ENCODE measurements at regions not wholly inside any gene's neighbourhood (a gene's known extent, or its start where the extent isn't known, plus 50 kb on each side); places are given as distances from the start of the nearest gene placed in this dataset.

GRCh38 chr18:54453996-54454395 is 96.3 kb downstream of the C18orf54 start:
- no peaks in the 10 kb centered on the region for H3K36me3 ChIP-seq (replicated peaks in 1 of 2; ENCODE audit: control insufficient read depth in 1 of 2, insufficient read depth in 2 of 2, low read length in 1 of 2)
- no peak overlapping the region for H3K9ac ChIP-seq
- no peaks in the 10 kb centered on the region for H3K4me1 ChIP-seq (ENCODE audit: control insufficient read depth in 1 of 2, insufficient read depth in 2 of 2, low read depth in 1 of 2, low read length in 1 of 2)
- no peak overlapping the region for H3K27ac ChIP-seq (ENCODE audit: low read depth in 2 of 2, low read length in 1 of 2)
- H2AFZ ChIP-seq (ENCODE audit: low read depth) = no peak overlapping the region
- ChIA-PET POLR2A (no interaction called here), CTCF (interaction anchor here (1.9 kb wide), 1 partner anchor 9 kb away, joined by 10 read pairs; no protein-coding TSS in a partner anchor)
- TF ChIP-seq MXI1 (IDR thresholded peaks at IDR 0.05; ENCODE audit: low read depth, low read length) (no peak), USF2 (IDR thresholded peaks at IDR 0.05; ENCODE audit: borderline replicate concordance, low read depth, low read length) (no peak), SIN3A (IDR thresholded peaks at IDR 0.05; ENCODE audit: borderline replicate concordance, low read depth, low read length) (no peak), CHD2 (IDR thresholded peaks at IDR 0.05; ENCODE audit: low read length, partially characterized antibody) (no peak), EP300 (IDR thresholded peaks at IDR 0.05; ENCODE audit: borderline replicate concordance in 1 of 2, low read depth in 1 of 2, low read length in 1 of 2) (no peak), NFIC (IDR thresholded peaks at IDR 0.05; ENCODE audit: borderline replicate concordance) (no peak)
- TF ChIP-seq, protein P1, sequence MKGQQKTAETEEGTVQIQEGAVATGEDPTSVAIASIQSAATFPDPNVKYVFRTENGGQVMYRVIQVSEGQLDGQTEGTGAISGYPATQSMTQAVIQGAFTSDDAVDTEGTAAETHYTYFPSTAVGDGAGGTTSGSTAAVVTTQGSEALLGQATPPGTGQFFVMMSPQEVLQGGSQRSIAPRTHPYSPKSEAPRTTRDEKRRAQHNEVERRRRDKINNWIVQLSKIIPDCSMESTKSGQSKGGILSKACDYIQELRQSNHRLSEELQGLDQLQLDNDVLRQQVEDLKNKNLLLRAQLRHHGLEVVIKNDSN (IDR thresholded peaks at IDR 0.05; ENCODE audit: borderline replicate concordance, low read depth) = no peak
- H3K4me2 ChIP-seq = no peak overlapping the region
- H3K79me2 ChIP-seq (ENCODE audit: insufficient read depth) = no peaks in the 10 kb centered on the region
- no peaks in the 10 kb centered on the region for H4K20me1 ChIP-seq (ENCODE audit: insufficient read depth)
- no peak overlapping the region for H3K4me3 ChIP-seq (ENCODE audit: low read depth in 2 of 2, low read length in 1 of 2)
- H3K27me3 ChIP-seq (ENCODE audit: insufficient read depth) = no peaks in the 10 kb centered on the region
- H3K9me2 ChIP-seq = no peaks in the 10 kb centered on the region
- no peaks in the 10 kb centered on the region for H3F3A ChIP-seq (replicated peaks; ENCODE audit: insufficient read depth)
- no peak for DNase-seq
- H3K9me3 ChIP-seq = no peaks in the 10 kb centered on the region

DNA sequence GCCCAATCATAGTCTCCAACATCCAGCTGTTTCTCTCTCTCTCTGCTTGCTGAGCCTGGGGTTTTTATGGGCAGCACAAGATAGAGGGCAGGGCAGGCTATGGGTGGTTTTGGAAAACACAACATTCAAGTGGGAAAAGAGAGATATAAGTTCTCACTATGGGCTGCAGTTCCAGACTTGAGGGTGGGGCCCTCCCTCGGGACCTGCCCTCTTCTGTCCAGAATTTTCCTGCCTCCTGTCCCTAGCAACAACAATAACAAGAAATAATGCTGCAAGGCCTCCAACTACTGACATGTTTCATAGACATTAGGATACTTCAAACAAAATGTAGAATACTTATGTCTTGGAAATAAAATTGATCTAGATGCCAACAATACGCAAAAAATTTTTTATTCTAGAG is 107.8 kb downstream of the C18orf54 start:
- no peak for DNase-seq
- H3K79me2 ChIP-seq (ENCODE audit: insufficient read depth) = no peaks in the 10 kb centered on the region
- H3K36me3 ChIP-seq (replicated peaks in 1 of 2; ENCODE audit: control insufficient read depth in 1 of 2, insufficient read depth in 2 of 2, low read length in 1 of 2) = no peaks in the 10 kb centered on the region
- no peaks in the 10 kb centered on the region for H4K20me1 ChIP-seq (ENCODE audit: insufficient read depth)
- no peak overlapping the region for H3K4me3 ChIP-seq (ENCODE audit: low read depth in 2 of 2, low read length in 1 of 2)
- ChIA-PET POLR2A (no interaction called here), CTCF (no interaction called here)
- 14% methylated on average over 2 of the region's 2 CpGs for WGBS (ENCODE audit: low lambda C conversion rate)
- H3K27ac ChIP-seq (ENCODE audit: low read depth in 2 of 2, low read length in 1 of 2) = no peak overlapping the region
- H3K27me3 ChIP-seq (ENCODE audit: insufficient read depth) = no peaks in the 10 kb centered on the region
- no peak overlapping the region for H2AFZ ChIP-seq (ENCODE audit: low read depth)
- no peaks in the 10 kb centered on the region for H3K9me2 ChIP-seq
- H3K9me3 ChIP-seq = no peaks in the 10 kb centered on the region
- no peak overlapping the region for H3K9ac ChIP-seq
- no peaks in the 10 kb centered on the region for H3K4me1 ChIP-seq (ENCODE audit: control insufficient read depth in 1 of 2, insufficient read depth in 2 of 2, low read depth in 1 of 2, low read length in 1 of 2)
- no peaks in the 10 kb centered on the region for H3F3A ChIP-seq (replicated peaks; ENCODE audit: insufficient read depth)
- H3K4me2 ChIP-seq = no peak overlapping the region
- TF ChIP-seq JUND (IDR thresholded peaks at IDR 0.05) (no peak), EP300 (IDR thresholded peaks at IDR 0.05; ENCODE audit: borderline replicate concordance in 1 of 2, low read depth in 1 of 2, low read length in 1 of 2) (no peak)

DNA sequence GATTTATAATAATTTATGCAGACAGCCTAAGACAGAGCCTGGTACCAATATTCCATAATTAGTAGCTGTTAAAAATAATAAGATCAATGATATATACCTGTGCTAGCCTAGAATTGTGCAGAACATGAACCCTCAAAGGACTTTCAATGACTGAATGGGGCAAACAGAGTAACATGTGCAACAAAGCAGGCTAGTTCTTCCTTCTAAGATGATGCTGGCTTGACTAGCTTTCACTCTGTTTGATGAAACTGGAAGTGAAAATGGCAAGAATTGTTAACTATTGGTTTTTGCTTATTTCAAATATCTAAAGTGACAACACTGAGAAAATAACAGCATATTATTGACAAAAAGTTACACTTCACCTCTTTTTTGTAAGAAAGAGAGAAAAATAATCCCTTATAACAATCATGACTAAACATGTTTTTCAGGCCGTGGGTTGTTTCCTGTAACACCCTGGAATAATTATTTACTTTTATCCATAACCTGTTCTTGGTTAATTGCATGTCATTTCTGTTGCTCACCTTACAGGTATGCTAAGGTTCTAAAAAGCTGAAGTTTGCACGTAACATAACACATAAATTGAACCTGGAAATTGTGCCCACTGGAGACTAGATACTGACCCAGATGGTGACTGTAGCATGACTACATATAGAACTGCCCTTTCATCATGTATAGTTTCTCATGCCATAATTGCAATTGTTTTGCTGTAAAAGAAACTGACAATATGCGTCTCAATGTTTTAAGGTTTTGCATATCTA is 108.7 kb downstream of the C18orf54 start:
- no peaks in the 10 kb centered on the region for H3F3A ChIP-seq (replicated peaks; ENCODE audit: insufficient read depth)
- no peak overlapping the region for H3K9ac ChIP-seq
- H3K27me3 ChIP-seq (ENCODE audit: insufficient read depth) = no peaks in the 10 kb centered on the region
- no peaks in the 10 kb centered on the region for H3K36me3 ChIP-seq (replicated peaks in 1 of 2; ENCODE audit: control insufficient read depth in 1 of 2, insufficient read depth in 2 of 2, low read length in 1 of 2)
- ChIA-PET POLR2A (no interaction called here), CTCF (no interaction called here)
- no peak overlapping the region for H3K4me2 ChIP-seq
- no peak for DNase-seq
- WGBS (ENCODE audit: low lambda C conversion rate) = 35% methylated on average over 3 of the region's 3 CpGs
- no peaks in the 10 kb centered on the region for H4K20me1 ChIP-seq (ENCODE audit: insufficient read depth)
- H3K9me3 ChIP-seq = no peaks in the 10 kb centered on the region
- H3K79me2 ChIP-seq (ENCODE audit: insufficient read depth) = no peaks in the 10 kb centered on the region
- no peak overlapping the region for H3K4me3 ChIP-seq (ENCODE audit: low read depth in 2 of 2, low read length in 1 of 2)
- H2AFZ ChIP-seq (ENCODE audit: low read depth) = no peak overlapping the region
- H3K4me1 ChIP-seq (ENCODE audit: control insufficient read depth in 1 of 2, insufficient read depth in 2 of 2, low read depth in 1 of 2, low read length in 1 of 2) = no peaks in the 10 kb centered on the region
- H3K9me2 ChIP-seq = no peaks in the 10 kb centered on the region
- H3K27ac ChIP-seq (ENCODE audit: low read depth in 2 of 2, low read length in 1 of 2) = no peak overlapping the region
- TF ChIP-seq, protein P1 (IDR thresholded peaks at IDR 0.05; ENCODE audit: borderline replicate concordance, low read depth) = no peak
- TF ChIP-seq FOSL2 (IDR thresholded peaks at IDR 0.05; ENCODE audit: borderline replicate concordance, low read depth) (no peak), NFIC (IDR thresholded peaks at IDR 0.05; ENCODE audit: borderline replicate concordance) (no peak), TCF12 (IDR thresholded peaks at IDR 0.05) (no peak), MAX (IDR thresholded peaks at IDR 0.05; ENCODE audit: low read depth) (no peak), EP300 (IDR thresholded peaks at IDR 0.05; ENCODE audit: borderline replicate concordance in 1 of 2, low read depth in 1 of 2, low read length in 1 of 2) (no peak), TEAD4 (IDR thresholded peaks at IDR 0.05; ENCODE audit: borderline replicate concordance, insufficient read depth) (no peak), SIN3A (IDR thresholded peaks at IDR 0.05; ENCODE audit: borderline replicate concordance, low read depth, low read length) (no peak), USF2 (IDR thresholded peaks at IDR 0.05; ENCODE audit: borderline replicate concordance, low read depth, low read length) (no peak), RAD21 (IDR thresholded peaks at IDR 0.05; ENCODE audit: low read length) (no peak), RXRA (IDR thresholded peaks at IDR 0.05; ENCODE audit: borderline replicate concordance, low read depth) (no peak)
- TF ChIP-seq, protein P2, sequence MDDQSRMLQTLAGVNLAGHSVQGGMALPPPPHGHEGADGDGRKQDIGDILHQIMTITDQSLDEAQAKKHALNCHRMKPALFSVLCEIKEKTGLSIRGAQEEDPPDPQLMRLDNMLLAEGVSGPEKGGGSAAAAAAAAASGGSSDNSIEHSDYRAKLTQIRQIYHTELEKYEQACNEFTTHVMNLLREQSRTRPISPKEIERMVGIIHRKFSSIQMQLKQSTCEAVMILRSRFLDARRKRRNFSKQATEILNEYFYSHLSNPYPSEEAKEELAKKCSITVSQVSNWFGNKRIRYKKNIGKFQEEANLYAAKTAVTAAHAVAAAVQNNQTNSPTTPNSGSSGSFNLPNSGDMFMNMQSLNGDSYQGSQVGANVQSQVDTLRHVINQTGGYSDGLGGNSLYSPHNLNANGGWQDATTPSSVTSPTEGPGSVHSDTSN (IDR thresholded peaks at IDR 0.05) = no peak

All from SK-N-SH (cell line).